ENCODE measurements at regions not wholly inside any gene's neighbourhood (a gene's known extent, or its start where the extent isn't known, plus 50 kb on each side); places are given as distances from the start of the nearest gene placed in this dataset.

DNA sequence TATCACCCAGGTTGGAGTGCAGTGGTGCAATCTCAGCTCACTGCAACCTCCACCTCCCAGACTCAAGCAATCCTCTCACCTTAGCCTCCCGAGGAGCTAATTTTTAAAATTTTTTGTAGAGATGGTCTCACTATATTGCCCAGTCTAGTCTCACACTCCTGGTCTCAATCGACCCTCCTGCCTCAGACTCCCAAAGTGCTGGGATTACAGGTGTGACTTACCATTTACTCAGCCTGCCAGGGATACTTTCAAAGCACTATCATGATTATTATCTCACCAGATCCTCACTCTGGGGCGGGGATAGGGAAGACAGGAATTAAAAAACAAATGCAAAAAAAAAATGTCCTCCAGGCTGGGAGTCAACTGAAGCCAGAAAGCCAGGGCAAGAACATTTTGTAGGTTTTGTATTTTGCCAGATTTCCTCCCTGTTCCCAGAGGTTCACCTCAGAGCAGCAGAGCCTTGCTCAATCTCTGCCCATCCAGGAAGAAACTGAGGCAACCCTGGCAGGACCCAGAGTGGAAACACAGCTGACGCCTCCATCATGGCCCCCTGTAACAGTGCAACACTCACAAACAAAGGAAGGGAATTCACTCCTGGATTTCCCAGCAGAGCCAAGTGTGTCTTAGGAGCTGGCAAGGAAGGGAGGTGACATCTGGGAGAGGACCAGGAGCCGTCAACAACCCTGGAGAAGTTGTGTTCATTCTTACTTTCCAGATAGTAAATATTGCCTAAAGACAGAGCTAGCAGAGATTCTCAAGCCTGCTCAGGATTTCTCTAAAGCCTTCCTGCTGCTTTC lies 73.9 kb downstream of the IRF2BPL start:
- Histone ChIP-seq H3K4me2 (peak overlapping the region; percentile 71), H3K27me3 (ENCODE audit: insufficient read depth) (no peaks in the 10 kb centered on the region), H4K20me1 (replicated peaks; ENCODE audit: insufficient read depth) (no peaks in the 10 kb centered on the region), H3K36me3 (ENCODE audit: insufficient read depth) (no peaks in the 10 kb centered on the region), H3K9me2 (ENCODE audit: insufficient read depth) (no peaks in the 10 kb centered on the region), H2AFZ (peak overlapping the region; percentile 74; the same call in 1 of the 2 replicates), H3F3A (replicated peaks; ENCODE audit: low read depth) (peaks cover 31% of the 10 kb centered on the region), H3K27ac (ENCODE audit: low read depth) (peak overlapping the region; percentile 98), H3K4me1 (ENCODE audit: insufficient read depth) (peaks cover 48% of the 10 kb centered on the region), H3K4me3 (no peak overlapping the region), H3K79me2 (replicated peaks; ENCODE audit: insufficient read depth) (no peaks in the 10 kb centered on the region)
- ATAC-seq (no peak), DNase-seq (ENCODE audit: low spot score) (no peak)
- Mint-ChIP-seq H3K9me3 (no peaks in the 10 kb centered on the region; the same call in 2 of the 3 replicates), H3K4me3 (no peak overlapping the region), H3K27me3 (ENCODE audit: insufficient read depth, low read depth, poor library complexity) (peaks cover 13% of the 10 kb centered on the region), H3K27ac (peak overlapping the region; percentile 98), H3K36me3 (ENCODE audit: low read depth) (no peaks in the 10 kb centered on the region; the same call in 2 of the 3 replicates), H3K4me1 (peaks cover 63% of the 10 kb centered on the region)
- TF ChIP-seq STAT1 (IDR thresholded peaks at IDR 0.05; ENCODE audit: unreplicated experiment) (no peak), ZNF331 (CRISPR knock-in tag; IDR thresholded peaks at IDR 0.05; ENCODE audit: low read depth) (no peak), EZH2phosphoT487 (IDR thresholded peaks at IDR 0.05; ENCODE audit: unreplicated experiment) (no peak), CREB1 (CRISPR knock-in tag; IDR thresholded peaks at IDR 0.05; ENCODE audit: low read depth) (no peak), JUNB (IDR thresholded peaks at IDR 0.05; ENCODE audit: unreplicated experiment) (no peak)
- TF ChIP-seq, protein P1, sequence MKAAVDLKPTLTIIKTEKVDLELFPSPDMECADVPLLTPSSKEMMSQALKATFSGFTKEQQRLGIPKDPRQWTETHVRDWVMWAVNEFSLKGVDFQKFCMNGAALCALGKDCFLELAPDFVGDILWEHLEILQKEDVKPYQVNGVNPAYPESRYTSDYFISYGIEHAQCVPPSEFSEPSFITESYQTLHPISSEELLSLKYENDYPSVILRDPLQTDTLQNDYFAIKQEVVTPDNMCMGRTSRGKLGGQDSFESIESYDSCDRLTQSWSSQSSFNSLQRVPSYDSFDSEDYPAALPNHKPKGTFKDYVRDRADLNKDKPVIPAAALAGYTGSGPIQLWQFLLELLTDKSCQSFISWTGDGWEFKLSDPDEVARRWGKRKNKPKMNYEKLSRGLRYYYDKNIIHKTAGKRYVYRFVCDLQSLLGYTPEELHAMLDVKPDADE (IDR thresholded peaks at IDR 0.05), result no peak

DNA sequence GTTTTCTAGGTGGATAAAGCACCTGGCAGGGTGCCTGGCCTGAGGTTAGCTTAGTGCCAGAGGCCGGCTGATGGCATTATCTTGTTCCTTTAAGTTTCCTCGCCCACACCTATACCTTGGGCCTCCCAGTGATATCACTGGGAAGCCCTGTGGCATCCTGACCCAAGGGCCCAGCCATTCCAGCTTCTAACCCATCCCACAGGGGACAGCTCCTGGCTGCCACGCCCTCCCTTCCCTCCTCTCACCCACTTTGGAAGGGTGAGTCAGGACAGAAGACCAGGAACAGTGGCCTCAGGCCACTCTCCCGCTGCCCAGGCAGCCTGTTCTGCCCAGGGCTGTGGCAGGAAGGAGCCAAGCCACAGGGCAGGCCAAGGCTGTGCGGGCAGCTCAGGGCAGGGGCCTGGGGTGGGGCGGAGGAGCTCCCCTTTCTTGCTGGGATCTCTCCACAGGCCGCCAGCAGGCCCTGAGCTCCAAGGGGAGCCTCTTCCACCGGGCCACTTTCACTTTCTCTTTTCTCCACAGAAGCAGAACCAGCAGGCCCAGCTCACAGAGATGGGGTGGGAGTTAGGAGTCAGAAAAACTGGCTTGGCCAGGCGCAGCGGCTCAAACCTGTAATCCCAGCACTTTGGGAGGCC lies 75.1 kb downstream of the IRF2BPL start:
- Mint-ChIP-seq H3K9me3 (no peaks in the 10 kb centered on the region; the same call in 1 of the 3 replicates), H3K4me3 (no peak overlapping the region), H3K4me1 (peaks cover 58% of the 10 kb centered on the region), H3K27me3 (ENCODE audit: insufficient read depth, low read depth, poor library complexity) (peaks cover 14% of the 10 kb centered on the region), H3K36me3 (ENCODE audit: low read depth) (no peaks in the 10 kb centered on the region; the same call in 2 of the 3 replicates), H3K27ac (peak overlapping the region; percentile 40; the same call in 1 of the 2 replicates)
- no peak overlapping the region for H3K27ac ChIP-seq (ENCODE audit: low read depth)
- H3K4me3 ChIP-seq, result no peak overlapping the region
- no peaks in the 10 kb centered on the region for H4K20me1 ChIP-seq (replicated peaks; ENCODE audit: insufficient read depth)
- H3F3A ChIP-seq (replicated peaks; ENCODE audit: low read depth), result peaks cover 31% of the 10 kb centered on the region
- no peaks in the 10 kb centered on the region for H3K27me3 ChIP-seq (ENCODE audit: insufficient read depth)
- H2AFZ ChIP-seq, result peak overlapping the region; percentile 59
- no peaks in the 10 kb centered on the region for H3K79me2 ChIP-seq (replicated peaks; ENCODE audit: insufficient read depth)
- no peaks in the 10 kb centered on the region for H3K9me2 ChIP-seq (ENCODE audit: insufficient read depth)
- H3K4me2 ChIP-seq, result no peak overlapping the region
- ATAC-seq (peak; percentile 12), DNase-seq (ENCODE audit: low spot score) (peak; percentile 43)
- peaks cover 49% of the 10 kb centered on the region for H3K4me1 ChIP-seq (ENCODE audit: insufficient read depth)
- H3K36me3 ChIP-seq (ENCODE audit: insufficient read depth), result no peaks in the 10 kb centered on the region
- TF ChIP-seq EZH2phosphoT487 (IDR thresholded peaks at IDR 0.05; ENCODE audit: unreplicated experiment) (no peak), EZH2 (IDR thresholded peaks at IDR 0.05; ENCODE audit: low read depth, unreplicated experiment) (no peak), STAT1 (IDR thresholded peaks at IDR 0.05; ENCODE audit: unreplicated experiment) (no peak)
